Right cardiac atrium (tissue), 5 donors: ENCODE measurements at regions not wholly inside any gene's neighbourhood (a gene's known extent, or its start where the extent isn't known, plus 50 kb on each side); places are given as distances from the start of the nearest gene placed in this dataset.

Experiments used
- ATAC-seq, 2 donors: fragments of 200-7000 bp; cut with Tn5 transposase; one replicate each; pipeline versions ENCODE4 v1.8.0 to v1.9.1; 2020; ENCODE audit warnings: moderate library complexity in 2 of 2, mild to moderate bottlenecking in 1 of 2
- DNase-seq, 3 donors: peaks; one replicate each; pipeline ENCODE4 v3.0.0-alpha.2; 2020
- H3K27ac ChIP-seq: one replicate; pipeline ENCODE4 v1.5.1; 2013; ENCODE audit warnings: mild to moderate bottlenecking, low read length, control low read depth, moderate library complexity
- H3K27me3 ChIP-seq: one replicate; pipeline ENCODE4 v1.6.1; 2013; ENCODE audit not compliant: control insufficient read depth, insufficient read depth
- H3K4me1 ChIP-seq: one replicate; pipeline ENCODE4 v1.6.1; 2013; ENCODE audit warnings: low read length; ENCODE audit not compliant: control insufficient read depth, insufficient read depth
- H3K4me3 ChIP-seq: one replicate; pipeline ENCODE4 v1.5.1; 2013; ENCODE audit warnings: low read length, control low read depth
- H3K9me3 ChIP-seq: one replicate; pipeline ENCODE4 v1.6.1; 2013; ENCODE audit warnings: low read length; ENCODE audit not compliant: control insufficient read depth
- WGBS: extraction: QIAGEN DNeasy Blood & Tissue Kit; methylation state at CpG from one replicate; pipeline ENCODE4 v1.1.7; 2013; 5-methylcytosine and 5-hydroxymethylcytosine counted together
- intact Hi-C, 4 donors: fragments of 100-400 bp; cut with DNase I; formaldehyde crosslinking; loops; one replicate each; pipeline versions ENCODE4 v1.11.0 to v1.14.0; 2022 to 2023
- donor health status: healthy with polysubstance abuse.
- donor health status: DM: no; HTN: yes; CAD: no.
- donor health status: DM: no; HTN: no; CAD: no.
- donor health status: DM: no; HTN: yes; CAD: no; lungs with severe emphysema.
- donor health status: DM: yes; HTN: yes; CAD: no.

DNA sequence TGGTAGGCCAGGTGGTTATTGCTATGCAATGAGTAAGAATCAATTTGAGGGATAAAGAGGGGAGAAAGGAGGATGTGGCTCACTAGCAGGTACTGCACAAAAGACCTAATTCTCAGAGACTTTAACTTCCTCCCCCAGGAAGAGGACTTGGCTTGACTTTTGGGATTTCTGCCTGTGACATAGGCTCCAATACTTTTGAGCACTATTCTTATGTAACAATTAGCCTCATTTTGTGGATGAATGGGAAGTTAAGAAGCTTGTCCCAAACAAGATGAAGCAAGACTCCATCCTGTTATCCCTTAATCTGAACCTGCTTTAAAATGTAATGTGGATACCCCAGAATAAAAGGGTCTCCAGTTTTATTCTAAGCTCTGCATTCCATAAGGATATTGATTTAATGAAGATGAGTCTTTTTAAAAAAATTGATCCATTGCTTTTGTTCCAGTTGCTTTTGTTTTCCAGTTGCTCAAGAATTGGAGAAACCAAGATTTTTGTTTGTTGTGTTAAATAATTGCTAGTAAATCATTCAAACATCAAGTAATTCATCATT lies 218.5 kb downstream of the SNX13 start:
- no peak for DNase-seq
- Histone ChIP-seq H3K4me1 (no peaks in the 10 kb centered on the region), H3K27ac (no peak overlapping the region), H3K9me3 (no peaks in the 10 kb centered on the region), H3K4me3 (no peak overlapping the region), H3K27me3 (no peaks in the 10 kb centered on the region)
- no peak for ATAC-seq
- intact Hi-C loops: no loop called here

DNA sequence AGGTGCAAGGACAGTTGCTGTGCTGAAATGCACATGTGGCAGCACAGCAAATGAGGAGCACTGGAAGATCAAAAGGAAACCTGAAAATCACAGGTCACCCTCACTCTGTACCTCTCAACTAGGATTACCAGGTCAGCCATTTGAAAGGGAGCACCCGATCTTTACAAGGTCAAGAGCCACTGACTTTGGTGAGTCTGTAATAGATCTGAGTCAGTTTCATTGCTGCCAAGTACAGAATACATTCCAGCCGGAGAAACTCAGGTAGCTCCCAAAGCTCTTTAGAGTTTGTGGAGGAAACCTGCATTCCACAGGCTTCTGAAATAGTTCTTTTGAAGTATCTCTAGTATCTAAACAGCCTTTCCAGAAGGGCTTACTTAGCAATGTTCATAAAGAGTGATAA lies 217.5 kb downstream of the SNX13 start:
- DNase-seq (no peak), ATAC-seq (no peak)
- no peaks in the 10 kb centered on the region for H3K9me3 ChIP-seq
- no peak overlapping the region for H3K27ac ChIP-seq
- H3K27me3 ChIP-seq: no peaks in the 10 kb centered on the region
- intact Hi-C loops: no loop called here
- 62% methylated on average over 2 of the region's 2 CpGs for whole genome bisulfite sequencing
- H3K4me3 ChIP-seq: no peak overlapping the region
- no peaks in the 10 kb centered on the region for H3K4me1 ChIP-seq

DNA sequence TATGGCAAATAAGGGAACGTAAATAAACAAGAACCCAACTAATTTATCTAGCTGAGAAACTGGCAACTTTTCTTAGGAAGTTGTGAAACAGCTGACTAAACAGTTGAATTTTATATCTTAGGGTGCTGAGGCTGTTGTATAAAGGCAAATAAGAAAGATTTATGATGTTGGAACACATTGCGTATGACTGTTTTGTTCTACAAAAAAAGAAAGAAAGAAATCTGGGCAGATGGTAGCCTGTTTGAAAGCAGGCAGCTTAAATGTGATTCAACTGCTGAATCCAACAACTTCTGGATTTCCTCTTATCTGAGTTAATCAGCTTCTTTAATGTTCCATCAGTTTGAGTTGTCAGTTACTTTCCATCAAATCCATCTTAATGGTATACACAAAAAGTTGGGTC lies 214.5 kb downstream of the SNX13 start:
- 56% methylated on average over 2 of the region's 2 CpGs for WGBS
- DNase-seq (no peak), ATAC-seq (no peak)
- intact Hi-C loops: no loop called here
- H3K9me3 ChIP-seq: no peaks in the 10 kb centered on the region
- no peaks in the 10 kb centered on the region for H3K4me1 ChIP-seq
- H3K4me3 ChIP-seq: no peak overlapping the region
- no peaks in the 10 kb centered on the region for H3K27me3 ChIP-seq
- no peak overlapping the region for H3K27ac ChIP-seq

DNA sequence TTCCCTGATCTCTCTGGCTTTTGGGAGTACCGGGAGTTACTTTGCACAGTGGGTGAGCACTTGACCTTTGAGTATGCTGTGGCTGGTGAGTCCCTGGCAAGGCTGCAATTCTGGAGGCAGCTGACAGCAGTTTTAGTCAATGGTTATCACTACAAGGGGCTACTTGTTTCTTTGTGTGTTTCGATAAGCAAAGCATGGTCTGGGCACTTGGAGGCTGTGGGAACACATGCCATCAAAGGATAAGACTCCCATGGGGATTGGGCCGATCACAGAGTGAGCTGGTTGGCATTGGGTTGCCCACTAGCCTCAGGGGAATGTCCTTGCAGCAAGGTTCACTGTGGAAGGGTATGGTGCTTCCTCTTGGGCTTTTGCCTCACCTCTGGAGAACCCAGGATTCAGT lies 208.2 kb downstream of the SNX13 start:
- H3K4me3 ChIP-seq: no peak overlapping the region
- no peak overlapping the region for H3K27ac ChIP-seq
- H3K9me3 ChIP-seq: no peaks in the 10 kb centered on the region
- ATAC-seq (no peak), DNase-seq (no peak)
- no peaks in the 10 kb centered on the region for H3K27me3 ChIP-seq
- 57% methylated on average over 3 of the region's 3 CpGs for WGBS
- intact Hi-C loops: no loop called here
- H3K4me1 ChIP-seq: no peaks in the 10 kb centered on the region
